MCF 10A (cell line): ENCODE measurements at regions not wholly inside any gene's neighbourhood (a gene's known extent, or its start where the extent isn't known, plus 50 kb on each side); places are given as distances from the start of the nearest gene placed in this dataset.

ENCODE experiments used
- BruUV-seq: library from RNA; stranded (reverse); fragments of 400-500 nt; replicated peaks from 2 replicates; lab custom pipeline; 2021; lab: Mats Ljungman, UMichigan
- CTCF ChIA-PET: fragments of 300-600 bp; sonication (Branson Sonifier 250); formaldehyde crosslinking; extraction: SDS; loops from one replicate; lab custom pipeline; 2021; ENCODE audit warnings: antibody characterized with exemption, inconsistent platforms; lab: Yijun Ruan, JAX
- POLR2A ChIA-PET: fragments of 300-600, 350-650 bp; sonication (Branson Sonifier 250); formaldehyde crosslinking; extraction: SDS; loops from one replicate; lab custom pipeline; 2020; ENCODE audit warnings: antibody characterized with exemption, inconsistent platforms; lab: Yijun Ruan, JAX
- DNase-seq: peaks from one replicate; pipeline ENCODE4 v3.0.0-alpha.2; 2018; ENCODE audit not compliant: unreplicated experiment
- H3K27ac Mint-ChIP-seq: one replicate; pipeline ENCODE4 v1.8.0; 2022; ENCODE audit warnings: mild to moderate bottlenecking, low read depth, mixed read lengths; ENCODE audit not compliant: unreplicated experiment
- H3K27me3 Mint-ChIP-seq: one replicate; pipeline ENCODE4 v1.8.0; 2022; ENCODE audit warnings: mixed read lengths; ENCODE audit not compliant: insufficient read depth, unreplicated experiment
- H3K36me3 Mint-ChIP-seq: one replicate; pipeline ENCODE4 v1.8.0; 2022; ENCODE audit warnings: mild to moderate bottlenecking, moderate library complexity, mixed read lengths; ENCODE audit not compliant: insufficient read depth, unreplicated experiment
- H3K4me1 Mint-ChIP-seq: one replicate; pipeline ENCODE4 v1.8.0; 2022; ENCODE audit warnings: mixed read lengths; ENCODE audit not compliant: insufficient read depth, unreplicated experiment
- H3K4me3 Mint-ChIP-seq: one replicate; pipeline ENCODE4 v1.8.0; 2022; ENCODE audit warnings: mild to moderate bottlenecking, moderate library complexity, mixed read lengths; ENCODE audit not compliant: unreplicated experiment
- H3K9me3 Mint-ChIP-seq: one replicate; pipeline ENCODE4 v1.8.0; 2022; ENCODE audit warnings: mixed read lengths; ENCODE audit not compliant: unreplicated experiment
- CTCF ChIP-seq: fragments of 200-600 bp; IDR thresholded peaks from one replicate; pipeline ENCODE4 v1.8.0; 2022; ENCODE audit warnings: antibody characterized with exemption, mild to moderate bottlenecking; ENCODE audit not compliant: unreplicated experiment
- intact Hi-C: fragments of 100-400 bp; cut with micrococcal nuclease; formaldehyde crosslinking; loops from 2 replicates; pipeline ENCODE4 v1.14.1; 2022

- POLR2A ChIA-PET, result interaction anchor here (1.0 to 3.0 kb wide), 11 partner anchors 13 to 186 kb away, joined by 3 to 20 read pairs (median 6); partner anchors contain the start of gene MAOA
- DNase-seq, result no peak
- intact Hi-C loops, result no loop called here
These were observed 91.1 kb upstream of the MAOA start for GRCh38 chrX:43564953-43565352.

DNA sequence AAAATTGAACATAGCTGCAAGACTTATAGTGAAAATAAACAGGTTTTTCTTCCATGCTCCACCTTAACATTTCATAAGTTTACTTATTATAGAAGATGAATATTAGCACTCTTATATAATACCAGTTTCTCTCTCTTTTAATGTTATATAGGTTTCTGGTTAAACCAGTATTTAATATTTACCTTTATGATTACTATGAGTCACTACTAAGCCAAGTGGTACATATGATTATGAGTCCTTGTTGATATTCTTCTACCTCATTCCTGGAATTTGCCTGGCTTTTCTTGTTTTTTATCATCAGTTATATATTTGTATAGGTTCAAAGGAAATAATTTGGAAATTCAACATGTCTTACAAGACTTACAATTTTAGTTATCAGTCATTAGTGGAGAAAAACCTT lies 89.9 kb upstream of the MAOA start:
- no peaks in the 10 kb centered on the region for H3K9me3 Mint-ChIP-seq
- DNase-seq, result no peak
- ChIA-PET POLR2A (interaction anchor here (0.7 to 3.0 kb wide), 5 partner anchors 14 to 92 kb away, joined by 3 to 20 read pairs (median 9); partner anchors contain the start of gene MAOA), CTCF (interaction anchor here (1.1 to 2.3 kb wide), 3 partner anchors 10 to 187 kb away, joined by 4 to 7 read pairs (median 6); partner anchors contain the start of gene MAOA)
- no peak for TF ChIP-seq CTCF
- BruUV-seq, result no TSS peak
- H3K27ac Mint-ChIP-seq, result no peak overlapping the region
- peaks cover 69% of the 10 kb centered on the region for H3K27me3 Mint-ChIP-seq
- no peak overlapping the region for H3K4me3 Mint-ChIP-seq
- no peaks in the 10 kb centered on the region for H3K36me3 Mint-ChIP-seq
- H3K4me1 Mint-ChIP-seq, result peaks cover 13% of the 10 kb centered on the region
- intact Hi-C loops, result no loop called here

More at GRCh38 chrX:43564953-43565352, 91.1 kb upstream of the MAOA start:
- TF ChIP-seq CTCF, result no peak
- no peaks in the 10 kb centered on the region for H3K36me3 Mint-ChIP-seq
- peaks cover 20% of the 10 kb centered on the region for H3K4me1 Mint-ChIP-seq
- no peaks in the 10 kb centered on the region for H3K9me3 Mint-ChIP-seq
- H3K4me3 Mint-ChIP-seq, result no peak overlapping the region
- CTCF ChIA-PET, result interaction anchor here (0.5 to 2.3 kb wide), 14 partner anchors 8 to 1766 kb away, joined by 3 to 8 read pairs (median 4); partner anchors contain the start of gene MAOA
- no peak overlapping the region for H3K27ac Mint-ChIP-seq
- H3K27me3 Mint-ChIP-seq, result peaks cover 80% of the 10 kb centered on the region
- no TSS peak for BruUV-seq

DNA sequence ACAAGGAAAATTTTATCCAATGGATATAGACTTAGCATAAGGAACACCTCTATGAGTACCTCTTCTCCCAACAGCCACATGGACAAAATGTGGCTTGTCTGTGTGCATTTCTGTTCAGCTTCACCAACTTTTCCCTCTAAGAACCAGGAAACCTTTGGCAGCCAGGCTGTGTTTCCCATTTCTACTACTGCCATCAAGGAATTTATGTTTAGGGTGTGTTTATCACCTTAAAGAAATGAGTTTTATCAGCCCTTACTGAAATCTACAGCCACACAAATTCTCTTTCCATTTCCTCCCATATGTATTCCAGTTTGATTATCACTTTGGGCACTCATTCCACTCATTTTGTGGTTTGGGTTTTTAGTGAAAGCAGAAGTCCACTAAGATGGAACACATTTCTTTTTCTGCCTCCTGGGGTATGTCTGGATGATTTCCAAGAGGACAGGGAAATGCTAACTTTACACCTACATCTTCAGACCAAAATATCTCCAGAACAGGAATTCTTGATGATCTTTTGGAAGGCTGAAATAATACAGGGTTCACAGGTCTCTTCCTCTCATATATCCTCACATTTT lies 82.6 kb upstream of the MAOA start:
- Mint-ChIP-seq H3K9me3 (no peaks in the 10 kb centered on the region), H3K36me3 (no peaks in the 10 kb centered on the region), H3K27ac (no peak overlapping the region), H3K27me3 (peaks cover 21% of the 10 kb centered on the region), H3K4me3 (no peak overlapping the region), H3K4me1 (no peaks in the 10 kb centered on the region)
- no TSS peak for BruUV-seq
- ChIA-PET CTCF (interaction anchor here (0.7 to 1.1 kb wide), 2 partner anchors 14 to 19 kb away, joined by 3 read pairs; no protein-coding TSS in a partner anchor), POLR2A (interaction anchor here (0.8 kb wide), 1 partner anchor 8 kb away, joined by 4 read pairs; no protein-coding TSS in a partner anchor)
- intact Hi-C loops, result no loop called here
- TF ChIP-seq CTCF, result no peak
- DNase-seq, result no peak

- no peaks in the 10 kb centered on the region for H3K36me3 Mint-ChIP-seq
- no TSS peak for BruUV-seq
- TF ChIP-seq CTCF, result no peak
- ChIA-PET CTCF (no interaction called here), POLR2A (interaction anchor here (0.8 to 9.7 kb wide), 13 partner anchors 9 to 126 kb away, joined by 3 to 155 read pairs (median 20); partner anchors contain the start of gene MAOA)
- H3K27ac Mint-ChIP-seq, result peak overlapping the region; percentile 84
- peaks cover 12% of the 10 kb centered on the region for H3K27me3 Mint-ChIP-seq
- H3K4me3 Mint-ChIP-seq, result no peak overlapping the region
- H3K4me1 Mint-ChIP-seq, result peaks cover 9% of the 10 kb centered on the region
- H3K9me3 Mint-ChIP-seq, result no peaks in the 10 kb centered on the region
- DNase-seq, result no peak
- intact Hi-C loops, result loop anchor here (5.0 kb wide), 1 partner anchor 62 kb away; no protein-coding TSS in a partner anchor
These were observed 75.5 kb upstream of the MAOA start for GRCh38 chrX:43580621-43581020.
